H1 (cell line): ENCODE measurements at regions not wholly inside any gene's neighbourhood (a gene's known extent, or its start where the extent isn't known, plus 50 kb on each side); places are given as distances from the start of the nearest gene placed in this dataset.

ENCODE experiments used
- BCL11A ChIP-seq, 2 experiments: IDR thresholded peaks; one replicate each; pipeline ENCODE4 v1.6.1; 2011; ENCODE audit warnings: low read depth in 2 of 2, low read length in 2 of 2, mild to moderate bottlenecking in 2 of 2
- CTCF ChIP-seq, 3 experiments: IDR thresholded peaks; 1 replicate in 2 of 3; 2 replicates in 1 of 3; pipeline versions ENCODE4 v1.5.1 to v1.6.1; 2011; ENCODE audit warnings: low read length in 3 of 3, mild to moderate bottlenecking in 3 of 3, inconsistent platforms in 2 of 3, low read depth in 1 of 3, moderate library complexity in 1 of 3; ENCODE audit not compliant: insufficient read depth in 1 of 3; ENCODE audit errors: control extremely low read depth in 1 of 3
- EZH2 ChIP-seq: fragments of 200-600 bp; sonication (generic); IDR thresholded peaks from 2 replicates; pipeline ENCODE4 v1.7.1; 2012; ENCODE audit warnings: low read depth, mild to moderate bottlenecking, moderate library complexity, low read length, inconsistent platforms; ENCODE audit not compliant: severe bottlenecking
- HDAC6 ChIP-seq: IDR thresholded peaks from one replicate; pipeline ENCODE4 v1.7.1; 2012; ENCODE audit warnings: low read depth, mild to moderate bottlenecking, inconsistent platforms, low read length, moderate library complexity
- JUN ChIP-seq: IDR thresholded peaks from 2 replicates; pipeline ENCODE4 v1.6.1; 2011; ENCODE audit warnings: low read depth, mild to moderate bottlenecking, improper control_type of control experiment, low read length
- KDM5A ChIP-seq: fragments of 200-600 bp; IDR thresholded peaks from 2 replicates; pipeline ENCODE4 v1.7.1; 2012; ENCODE audit warnings: mild to moderate bottlenecking, low read length, inconsistent platforms, mixed read lengths
- SP2 ChIP-seq: IDR thresholded peaks from 2 replicates; pipeline ENCODE4 v1.6.1; 2012; ENCODE audit warnings: mild to moderate bottlenecking, low read length, inconsistent platforms

GRCh38 chr15:81454024-81454423 lies 80.0 kb upstream of the TMC3 start (continued):
- TF ChIP-seq CTCF (IDR thresholded peaks at IDR 0.05; ENCODE audit: control extremely low read depth in 1 of 3, insufficient read depth in 1 of 3, low read depth in 1 of 3, low read length in 3 of 3) (no peak), BCL11A (IDR thresholded peaks at IDR 0.05; ENCODE audit: low read depth in 2 of 2, low read length in 2 of 2) (no peak), EZH2 (no peak), JUN (no peak), SP2 (no peak), HDAC6 (no peak), KDM5A (no peak)
